ENCODE measurements at regions not wholly inside any gene's neighbourhood (a gene's known extent, or its start where the extent isn't known, plus 50 kb on each side); places are given as distances from the start of the nearest gene placed in this dataset.

- TF ChIP-seq RBFOX2 (IDR thresholded peaks at IDR 0.05; ENCODE audit: low read depth, low read length) (no peak), CTCF (CRISPR knock-in tag; IDR thresholded peaks at IDR 0.05) (no peak)
Measured at GRCh38 chr9:31950756-31951155, 433.7 kb upstream of the ACO1 start.
